ENCODE measurements at regions not wholly inside any gene's neighbourhood (a gene's known extent, or its start where the extent isn't known, plus 50 kb on each side); places are given as distances from the start of the nearest gene placed in this dataset.
"Not testable (repeated sequence)": the region's sequence is repeated elsewhere in the genome, so short reads cannot be mapped to it uniquely, and the experiment has no call there.

DNA sequence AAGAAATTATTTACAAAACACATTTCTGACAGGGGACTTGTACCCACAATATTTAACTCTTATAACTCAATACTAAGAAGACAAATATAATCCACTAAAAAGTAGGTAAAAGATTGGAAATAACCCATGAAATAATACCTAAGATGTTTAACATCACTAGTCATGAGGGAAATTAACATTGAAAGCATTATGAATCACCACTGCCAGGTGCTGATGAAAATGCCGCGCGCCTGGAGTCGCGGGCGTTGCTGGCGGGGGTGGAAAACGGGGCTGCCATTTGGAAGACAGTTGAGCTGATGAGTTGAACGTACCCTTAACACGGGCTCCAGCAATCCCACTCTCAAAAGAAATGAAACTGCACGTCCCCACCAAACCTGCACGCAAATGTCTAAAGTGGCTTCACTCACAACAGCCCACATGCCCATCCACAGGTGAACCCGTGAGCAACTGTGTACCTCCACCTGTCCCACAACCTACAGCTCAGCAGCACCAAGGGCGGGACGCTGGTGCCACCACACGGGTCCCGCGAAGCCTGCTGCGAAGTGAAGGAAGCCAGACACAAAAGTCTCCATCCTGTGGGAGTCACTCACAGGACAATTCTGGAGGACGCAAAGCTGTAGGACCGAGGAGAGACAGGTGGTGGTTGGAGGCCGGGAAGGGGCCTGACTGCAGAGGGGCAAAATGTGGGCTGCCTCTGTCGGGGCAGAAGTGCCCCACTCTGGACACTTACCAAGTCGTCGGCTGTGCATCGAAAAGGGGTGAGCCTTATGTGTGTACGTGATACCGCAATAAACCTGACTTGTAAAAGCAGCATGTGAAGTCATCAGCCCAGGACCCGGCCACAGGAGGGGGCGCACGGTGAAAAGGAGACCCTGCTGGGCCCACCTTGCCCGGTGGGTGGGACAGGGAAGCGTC is 199.5 kb upstream of the ZNF469 start:
- TF ChIP-seq, protein P1, sequence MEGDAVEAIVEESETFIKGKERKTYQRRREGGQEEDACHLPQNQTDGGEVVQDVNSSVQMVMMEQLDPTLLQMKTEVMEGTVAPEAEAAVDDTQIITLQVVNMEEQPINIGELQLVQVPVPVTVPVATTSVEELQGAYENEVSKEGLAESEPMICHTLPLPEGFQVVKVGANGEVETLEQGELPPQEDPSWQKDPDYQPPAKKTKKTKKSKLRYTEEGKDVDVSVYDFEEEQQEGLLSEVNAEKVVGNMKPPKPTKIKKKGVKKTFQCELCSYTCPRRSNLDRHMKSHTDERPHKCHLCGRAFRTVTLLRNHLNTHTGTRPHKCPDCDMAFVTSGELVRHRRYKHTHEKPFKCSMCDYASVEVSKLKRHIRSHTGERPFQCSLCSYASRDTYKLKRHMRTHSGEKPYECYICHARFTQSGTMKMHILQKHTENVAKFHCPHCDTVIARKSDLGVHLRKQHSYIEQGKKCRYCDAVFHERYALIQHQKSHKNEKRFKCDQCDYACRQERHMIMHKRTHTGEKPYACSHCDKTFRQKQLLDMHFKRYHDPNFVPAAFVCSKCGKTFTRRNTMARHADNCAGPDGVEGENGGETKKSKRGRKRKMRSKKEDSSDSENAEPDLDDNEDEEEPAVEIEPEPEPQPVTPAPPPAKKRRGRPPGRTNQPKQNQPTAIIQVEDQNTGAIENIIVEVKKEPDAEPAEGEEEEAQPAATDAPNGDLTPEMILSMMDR (conservative IDR thresholded peaks at IDR 0.05): not testable (repeated sequence)
- not testable (repeated sequence) for TF ChIP-seq ZFX (IDR thresholded peaks at IDR 0.05)
